ENCODE measurements at regions not wholly inside any gene's neighbourhood (a gene's known extent, or its start where the extent isn't known, plus 50 kb on each side); places are given as distances from the start of the nearest gene placed in this dataset.

DNA sequence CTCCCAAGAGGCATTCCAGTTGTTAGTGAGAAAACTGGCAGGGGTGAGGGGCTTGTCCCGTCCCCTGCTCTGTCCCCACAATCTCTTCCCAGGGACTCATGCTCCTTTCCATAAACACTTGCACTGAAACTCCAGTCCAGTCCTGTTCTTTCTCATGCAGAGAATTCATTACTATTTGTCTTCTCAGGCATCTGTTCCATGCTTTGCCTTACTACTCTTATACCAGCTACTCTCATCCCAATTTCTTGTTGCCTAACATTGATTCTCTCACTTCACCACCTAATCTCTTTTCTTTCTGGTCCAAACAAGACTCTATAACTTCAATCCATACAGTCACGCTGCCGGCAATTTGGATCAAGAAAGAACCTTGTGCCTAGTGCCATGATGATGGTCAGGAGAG is 97.1 kb upstream of the VEGFC start:
- Histone ChIP-seq H3K36me3 (no peaks in the 10 kb centered on the region), H3K27me3 (no peaks in the 10 kb centered on the region), H3K9me3 (no peaks in the 10 kb centered on the region), H3K4me3 (ENCODE audit: low read depth, low read length) (no peak overlapping the region), H3K4me1 (peaks cover 3% of the 10 kb centered on the region)
- TF ChIP-seq, protein P1, sequence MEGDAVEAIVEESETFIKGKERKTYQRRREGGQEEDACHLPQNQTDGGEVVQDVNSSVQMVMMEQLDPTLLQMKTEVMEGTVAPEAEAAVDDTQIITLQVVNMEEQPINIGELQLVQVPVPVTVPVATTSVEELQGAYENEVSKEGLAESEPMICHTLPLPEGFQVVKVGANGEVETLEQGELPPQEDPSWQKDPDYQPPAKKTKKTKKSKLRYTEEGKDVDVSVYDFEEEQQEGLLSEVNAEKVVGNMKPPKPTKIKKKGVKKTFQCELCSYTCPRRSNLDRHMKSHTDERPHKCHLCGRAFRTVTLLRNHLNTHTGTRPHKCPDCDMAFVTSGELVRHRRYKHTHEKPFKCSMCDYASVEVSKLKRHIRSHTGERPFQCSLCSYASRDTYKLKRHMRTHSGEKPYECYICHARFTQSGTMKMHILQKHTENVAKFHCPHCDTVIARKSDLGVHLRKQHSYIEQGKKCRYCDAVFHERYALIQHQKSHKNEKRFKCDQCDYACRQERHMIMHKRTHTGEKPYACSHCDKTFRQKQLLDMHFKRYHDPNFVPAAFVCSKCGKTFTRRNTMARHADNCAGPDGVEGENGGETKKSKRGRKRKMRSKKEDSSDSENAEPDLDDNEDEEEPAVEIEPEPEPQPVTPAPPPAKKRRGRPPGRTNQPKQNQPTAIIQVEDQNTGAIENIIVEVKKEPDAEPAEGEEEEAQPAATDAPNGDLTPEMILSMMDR (IDR thresholded peaks at IDR 0.05; ENCODE audit: low read depth, low read length), result no peak
- DNase-seq, result no peak

DNA sequence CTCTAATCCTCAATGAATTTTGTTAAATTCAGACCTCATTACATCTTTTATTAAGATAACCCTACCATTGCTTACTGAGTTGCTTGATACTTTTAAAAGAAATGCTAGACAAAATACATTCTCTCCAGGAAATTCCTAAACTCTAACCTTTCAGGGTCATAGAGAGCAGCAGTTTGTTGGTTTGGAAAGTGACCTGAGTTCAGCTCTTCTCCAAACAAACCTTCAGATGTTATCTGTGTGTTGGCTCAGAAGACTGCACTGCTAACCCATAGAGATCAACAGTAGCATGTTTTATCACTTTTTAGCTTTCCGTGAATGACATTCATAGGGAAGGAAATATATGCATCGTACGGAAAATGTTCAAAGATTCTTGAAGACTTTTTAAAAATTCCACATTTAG is 101.8 kb upstream of the VEGFC start:
- H3K4me1 ChIP-seq, result peaks cover 3% of the 10 kb centered on the region
- H3K27me3 ChIP-seq, result no peaks in the 10 kb centered on the region
- H3K36me3 ChIP-seq, result no peaks in the 10 kb centered on the region
- TF ChIP-seq, protein P1 (IDR thresholded peaks at IDR 0.05; ENCODE audit: low read depth, low read length), result no peak
- no peak for DNase-seq
- no peak overlapping the region for H3K4me3 ChIP-seq (ENCODE audit: low read depth, low read length)
- no peaks in the 10 kb centered on the region for H3K9me3 ChIP-seq

DNA sequence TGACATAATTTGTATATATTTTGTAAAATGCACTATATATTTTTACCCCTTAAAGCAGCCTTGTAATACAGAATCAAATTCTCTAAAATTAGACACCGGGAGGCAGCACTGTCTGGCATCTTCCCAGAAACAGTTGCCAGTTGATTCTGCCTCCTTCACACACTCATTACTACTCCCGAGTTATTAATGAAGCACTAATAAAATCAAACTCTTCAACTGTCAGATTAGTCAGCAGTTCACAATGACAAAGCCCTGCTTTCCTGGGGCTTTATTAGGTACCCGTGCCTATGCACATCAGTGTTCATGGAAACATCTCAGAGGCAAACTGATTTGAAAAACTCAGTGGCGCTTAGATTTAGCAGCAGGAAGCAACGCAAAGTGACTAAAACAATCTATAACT is 103.5 kb upstream of the VEGFC start:
- peaks cover 3% of the 10 kb centered on the region for H3K4me1 ChIP-seq
- H3K4me3 ChIP-seq (ENCODE audit: low read depth, low read length), result no peak overlapping the region
- H3K27me3 ChIP-seq, result no peaks in the 10 kb centered on the region
- no peak for DNase-seq
- no peaks in the 10 kb centered on the region for H3K36me3 ChIP-seq
- H3K9me3 ChIP-seq, result no peaks in the 10 kb centered on the region
- TF ChIP-seq, protein P1 (IDR thresholded peaks at IDR 0.05; ENCODE audit: low read depth, low read length), result no peak

DNA sequence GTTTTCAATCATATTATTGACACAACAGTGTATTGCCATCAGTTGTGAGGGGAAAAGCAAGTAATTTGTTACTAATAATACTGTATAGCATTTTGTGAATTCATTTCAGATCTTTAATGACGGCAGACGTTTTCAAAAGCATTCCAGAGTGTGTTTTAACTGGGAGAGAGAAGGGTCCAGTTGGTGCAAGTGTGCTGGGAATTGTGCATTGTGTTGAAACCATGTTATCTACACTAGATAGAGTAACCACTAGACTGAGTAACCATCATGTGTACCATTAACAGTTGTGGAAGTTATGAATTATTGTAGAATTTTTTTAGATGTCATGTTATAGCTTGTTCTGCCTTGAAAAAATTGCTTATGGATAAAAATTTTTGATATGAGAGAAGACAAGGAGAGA is 104.5 kb upstream of the VEGFC start:
- H3K36me3 ChIP-seq, result no peaks in the 10 kb centered on the region
- no peaks in the 10 kb centered on the region for H3K9me3 ChIP-seq
- H3K4me1 ChIP-seq, result peaks cover 3% of the 10 kb centered on the region
- no peak for DNase-seq
- H3K4me3 ChIP-seq (ENCODE audit: low read depth, low read length), result no peak overlapping the region
- TF ChIP-seq, protein P1 (IDR thresholded peaks at IDR 0.05; ENCODE audit: low read depth, low read length), result no peak
- no peaks in the 10 kb centered on the region for H3K27me3 ChIP-seq

DNA sequence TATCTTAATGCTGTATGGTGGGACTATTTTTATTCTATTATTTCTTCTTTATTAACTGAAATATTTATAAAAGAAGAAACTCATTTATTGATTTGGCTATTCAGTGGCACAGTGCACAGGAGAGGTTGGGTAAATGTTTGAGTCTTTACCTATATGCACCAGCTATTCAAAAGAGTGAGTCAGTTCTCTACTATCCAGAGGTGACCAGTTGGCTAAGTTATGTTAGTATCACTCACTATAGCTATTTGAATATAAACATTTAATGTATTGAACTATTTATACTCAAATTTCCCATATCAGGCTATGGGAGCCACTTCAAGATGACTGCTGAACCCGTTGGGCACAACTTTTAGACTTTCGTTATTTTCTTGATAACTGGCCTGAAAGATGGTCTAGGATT is 106.1 kb upstream of the VEGFC start:
- TF ChIP-seq, protein P1 (IDR thresholded peaks at IDR 0.05; ENCODE audit: low read depth, low read length), result no peak
- Histone ChIP-seq H3K27me3 (no peaks in the 10 kb centered on the region), H3K4me1 (peaks cover 3% of the 10 kb centered on the region), H3K4me3 (ENCODE audit: low read depth, low read length) (no peak overlapping the region), H3K9me3 (no peaks in the 10 kb centered on the region), H3K36me3 (no peaks in the 10 kb centered on the region)
- no peak for DNase-seq

DNA sequence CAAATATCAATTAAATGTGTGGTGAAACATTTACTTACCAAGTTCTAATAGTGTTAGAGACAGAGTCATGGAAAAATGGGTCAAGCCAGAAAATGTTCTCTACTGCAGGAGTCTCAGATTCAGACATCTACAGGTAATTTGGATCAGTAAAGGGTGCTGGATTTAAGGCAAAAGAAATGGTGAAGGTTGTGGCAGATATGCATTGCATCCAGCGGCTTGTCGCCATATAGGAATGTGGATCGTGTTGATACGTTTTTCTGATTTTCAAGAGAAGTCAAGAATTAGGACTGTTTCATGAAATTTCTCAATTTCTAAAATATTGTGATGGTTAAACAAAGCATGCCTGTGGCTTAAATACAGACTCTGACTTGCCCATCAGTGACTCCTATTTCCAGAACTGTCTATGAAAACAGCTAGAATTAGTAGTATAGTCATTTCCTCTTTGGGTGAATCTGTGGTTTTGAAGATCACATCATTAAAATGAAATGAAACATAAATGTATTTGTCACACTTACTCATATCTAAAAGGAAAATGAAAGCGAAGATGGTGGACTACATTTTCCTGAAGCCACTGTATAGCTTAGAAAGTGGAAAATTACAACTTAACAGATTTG is 110.1 kb upstream of the VEGFC start:
- Histone ChIP-seq H3K36me3 (no peaks in the 10 kb centered on the region), H3K27me3 (no peaks in the 10 kb centered on the region), H3K4me1 (no peaks in the 10 kb centered on the region), H3K9me3 (no peaks in the 10 kb centered on the region), H3K4me3 (ENCODE audit: low read depth, low read length) (no peak overlapping the region)
- TF ChIP-seq, protein P1 (IDR thresholded peaks at IDR 0.05; ENCODE audit: low read depth, low read length), result no peak
- DNase-seq, result no peak
